ENCODE measurements at regions not wholly inside any gene's neighbourhood (a gene's known extent, or its start where the extent isn't known, plus 50 kb on each side); places are given as distances from the start of the nearest gene placed in this dataset.

DNA sequence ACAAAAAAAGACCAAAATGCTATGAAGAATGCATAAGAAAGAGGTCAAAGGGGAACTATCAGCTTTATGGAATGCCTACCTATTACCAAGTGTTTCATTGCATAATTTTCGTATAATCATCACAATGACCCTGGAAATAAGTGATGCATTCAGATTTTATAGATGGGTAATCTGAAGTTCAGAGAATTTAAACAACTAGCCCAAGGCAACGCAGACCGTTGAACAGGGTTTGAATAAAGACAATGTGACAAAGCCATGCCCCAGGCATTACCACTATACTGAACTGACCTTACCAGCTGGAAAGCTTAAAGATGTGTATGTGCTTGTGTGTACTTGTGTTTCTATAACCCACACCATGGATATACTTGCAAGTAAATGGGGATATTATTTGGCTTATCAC is 827.6 kb upstream of the ADGRL2 start:
- intact Hi-C loops (cut with DNase I): no loop called here
- Histone ChIP-seq H3K4me3 (no peak overlapping the region), H3K36me3 (no peaks in the 10 kb centered on the region), H3K9me3 (no peaks in the 10 kb centered on the region), H3K4me1 (no peaks in the 10 kb centered on the region), H3K27ac (no peak overlapping the region), H3K27me3 (no peaks in the 10 kb centered on the region)
- WGBS, 2 donors: 76 to 90% methylated on average over 3 of the region's 3 CpGs
- DNase-seq: no peak
- TF ChIP-seq POLR2AphosphoS5 (IDR thresholded peaks at IDR 0.05) (no peak), EP300 (IDR thresholded peaks at IDR 0.05) (no peak)

GRCh38 chr1:80966266-80966665 is 834.5 kb upstream of the ADGRL2 start:
- TF ChIP-seq POLR2A (IDR thresholded peaks at IDR 0.05): no peak
- TF ChIP-seq, protein P1, sequence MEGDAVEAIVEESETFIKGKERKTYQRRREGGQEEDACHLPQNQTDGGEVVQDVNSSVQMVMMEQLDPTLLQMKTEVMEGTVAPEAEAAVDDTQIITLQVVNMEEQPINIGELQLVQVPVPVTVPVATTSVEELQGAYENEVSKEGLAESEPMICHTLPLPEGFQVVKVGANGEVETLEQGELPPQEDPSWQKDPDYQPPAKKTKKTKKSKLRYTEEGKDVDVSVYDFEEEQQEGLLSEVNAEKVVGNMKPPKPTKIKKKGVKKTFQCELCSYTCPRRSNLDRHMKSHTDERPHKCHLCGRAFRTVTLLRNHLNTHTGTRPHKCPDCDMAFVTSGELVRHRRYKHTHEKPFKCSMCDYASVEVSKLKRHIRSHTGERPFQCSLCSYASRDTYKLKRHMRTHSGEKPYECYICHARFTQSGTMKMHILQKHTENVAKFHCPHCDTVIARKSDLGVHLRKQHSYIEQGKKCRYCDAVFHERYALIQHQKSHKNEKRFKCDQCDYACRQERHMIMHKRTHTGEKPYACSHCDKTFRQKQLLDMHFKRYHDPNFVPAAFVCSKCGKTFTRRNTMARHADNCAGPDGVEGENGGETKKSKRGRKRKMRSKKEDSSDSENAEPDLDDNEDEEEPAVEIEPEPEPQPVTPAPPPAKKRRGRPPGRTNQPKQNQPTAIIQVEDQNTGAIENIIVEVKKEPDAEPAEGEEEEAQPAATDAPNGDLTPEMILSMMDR (IDR thresholded peaks at IDR 0.05): no peak
- no peak for TF ChIP-seq EP300 (IDR thresholded peaks at IDR 0.05)
- no peak for TF ChIP-seq POLR2AphosphoS5 (IDR thresholded peaks at IDR 0.05)
- Histone ChIP-seq H3K4me3 (no peak overlapping the region), H3K36me3 (no peaks in the 10 kb centered on the region), H3K27ac (no peak overlapping the region), H3K4me1 (no peaks in the 10 kb centered on the region), H3K27me3 (no peaks in the 10 kb centered on the region), H3K9me3 (no peaks in the 10 kb centered on the region)
- WGBS, 2 donors: 76 to 86% methylated on average over 1 of the region's 1 CpG
- no peak for DNase-seq
- intact Hi-C loops (cut with DNase I): no loop called here

GRCh38 chr1:80962564-80962963 is 838.2 kb upstream of the ADGRL2 start:
- intact Hi-C loops (cut with DNase I): no loop called here

DNA sequence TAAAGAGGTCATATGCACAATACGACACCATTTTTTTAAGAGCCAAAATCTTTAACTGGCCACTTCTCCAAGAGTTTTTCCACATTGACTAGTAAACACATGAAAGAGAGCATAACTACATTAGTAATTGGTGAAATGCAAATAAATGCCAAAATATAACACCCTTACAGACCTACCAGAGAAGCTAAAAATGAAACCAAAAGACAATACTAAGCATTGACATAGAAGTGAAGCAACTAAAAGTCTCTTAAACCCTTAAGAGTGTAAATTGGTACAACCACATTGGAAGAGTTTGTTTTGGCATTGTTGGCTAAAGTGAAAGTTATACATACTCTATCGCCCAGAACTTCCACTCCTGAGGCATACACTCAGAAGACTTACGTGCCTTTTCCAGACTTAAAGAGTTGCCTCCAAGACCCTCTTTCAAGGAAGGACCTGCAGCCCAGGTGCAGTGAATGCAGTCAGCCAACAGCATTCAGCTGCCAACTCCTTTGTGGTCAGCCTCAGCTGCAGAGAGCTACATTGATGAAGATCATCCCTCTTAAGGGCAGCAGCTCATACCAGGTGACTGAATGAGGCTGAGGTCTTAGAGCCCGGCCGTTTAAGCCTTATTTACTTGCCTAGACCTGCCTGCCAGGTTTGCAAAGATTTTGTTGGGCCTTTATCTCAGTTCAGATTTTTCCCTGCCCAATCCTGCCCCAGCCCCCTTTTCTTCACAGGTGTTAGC is 839.1 kb upstream of the ADGRL2 start:
- 76 to 85% methylated on average over 5 of the region's 5 CpGs for WGBS, 2 donors
- no peaks in the 10 kb centered on the region for H3K4me1 ChIP-seq
- no peaks in the 10 kb centered on the region for H3K9me3 ChIP-seq
- no peak overlapping the region for H3K27ac ChIP-seq
- DNase-seq: no peak
- no peak overlapping the region for H3K4me3 ChIP-seq
- TF ChIP-seq POLR2AphosphoS5 (IDR thresholded peaks at IDR 0.05): no peak
- no peak for TF ChIP-seq POLR2A (IDR thresholded peaks at IDR 0.05)
- TF ChIP-seq EP300 (IDR thresholded peaks at IDR 0.05): no peak
- TF ChIP-seq, protein P1 (IDR thresholded peaks at IDR 0.05): no peak
- H3K27me3 ChIP-seq: no peaks in the 10 kb centered on the region
- intact Hi-C loops (cut with DNase I): no loop called here
- no peaks in the 10 kb centered on the region for H3K36me3 ChIP-seq

More at GRCh38 chr1:80962564-80962963, 838.2 kb upstream of the ADGRL2 start:
- WGBS, 2 donors: 90 to 95% methylated on average over 1 of the region's 1 CpG
- H3K27ac ChIP-seq: no peak overlapping the region
- no peaks in the 10 kb centered on the region for H3K36me3 ChIP-seq
- no peaks in the 10 kb centered on the region for H3K4me1 ChIP-seq
- no peak overlapping the region for H3K4me3 ChIP-seq
- TF ChIP-seq POLR2AphosphoS5 (IDR thresholded peaks at IDR 0.05) (no peak), POLR2A (IDR thresholded peaks at IDR 0.05) (no peak), EP300 (IDR thresholded peaks at IDR 0.05) (no peak)
- TF ChIP-seq, protein P1 (IDR thresholded peaks at IDR 0.05): no peak
- DNase-seq: no peak
- H3K9me3 ChIP-seq: no peaks in the 10 kb centered on the region
- H3K27me3 ChIP-seq: no peaks in the 10 kb centered on the region

GRCh38 chr1:80933346-80933745 is 867.4 kb upstream of the ADGRL2 start:
- H3K4me3 ChIP-seq: no peak overlapping the region
- 94 to 96% methylated on average over 1 of the region's 1 CpG for WGBS, 2 donors
- intact Hi-C loops (cut with DNase I): no loop called here
- peaks cover 0 to 6% (median 4%) of the 10 kb centered on the region in 4 donors for H3K9me3 ChIP-seq
- H3K27me3 ChIP-seq: no peaks in the 10 kb centered on the region
- no peak for TF ChIP-seq POLR2AphosphoS5 (IDR thresholded peaks at IDR 0.05)
- TF ChIP-seq, protein P1 (IDR thresholded peaks at IDR 0.05): no peak
- no peak for TF ChIP-seq EP300 (IDR thresholded peaks at IDR 0.05)
- TF ChIP-seq POLR2A (IDR thresholded peaks at IDR 0.05): no peak
- DNase-seq: no peak
- H3K27ac ChIP-seq: no peak overlapping the region
- H3K36me3 ChIP-seq: no peaks in the 10 kb centered on the region
- no peaks in the 10 kb centered on the region for H3K4me1 ChIP-seq

All from sigmoid colon (tissue), 6 donors.